Astrocyte (in vitro differentiated cells and primary cell): ENCODE measurements at regions not wholly inside any gene's neighbourhood (a gene's known extent, or its start where the extent isn't known, plus 50 kb on each side); places are given as distances from the start of the nearest gene placed in this dataset.

ENCODE experiments used
- DNase-seq: peaks from one replicate; pipeline ENCODE4 v3.0.0-alpha.2; 2010; ENCODE audit warnings: low read depth
- FAIRE-seq: peaks from 2 replicates; lab custom pipeline; 2011; peaks lifted over from hg19 to GRCh38; lab: Jason Lieb, UNC
- H2AFZ ChIP-seq: 2 replicates; pipeline ENCODE4 v1.6.0; 2012; ENCODE audit warnings: low read depth, low read length, inconsistent platforms
- H3K27ac ChIP-seq: 2 replicates; pipeline ENCODE4 v1.5.1; 2011; ENCODE audit warnings: low read depth, low read length, inconsistent platforms
- H3K27me3 ChIP-seq: 2 replicates; pipeline ENCODE4 v1.6.0; 2011; ENCODE audit warnings: low read length, inconsistent platforms; ENCODE audit not compliant: insufficient read depth
- H3K36me3 ChIP-seq: 2 replicates; pipeline ENCODE4 v1.5.1; 2011; ENCODE audit warnings: low read length, inconsistent platforms; ENCODE audit not compliant: insufficient read depth
- H3K4me1 ChIP-seq: 2 replicates; pipeline ENCODE4 v1.5.1; 2011; ENCODE audit warnings: low read length, inconsistent platforms; ENCODE audit not compliant: insufficient read depth
- H3K4me2 ChIP-seq: 2 replicates; pipeline ENCODE4 v1.6.0; 2012; ENCODE audit warnings: low read length, inconsistent platforms
- H3K4me3 ChIP-seq: 2 replicates; pipeline ENCODE4 v1.5.1; 2011; ENCODE audit warnings: low read depth, mild to moderate bottlenecking, low read length, inconsistent platforms; ENCODE audit not compliant: insufficient read depth
- H3K79me2 ChIP-seq: 2 replicates; pipeline ENCODE4 v1.6.0; 2012; ENCODE audit warnings: mild to moderate bottlenecking, low read length, inconsistent platforms; ENCODE audit not compliant: insufficient read depth
- H3K9ac ChIP-seq: 2 replicates; pipeline ENCODE4 v1.6.0; 2012; ENCODE audit warnings: mild to moderate bottlenecking, low read length, inconsistent platforms
- H3K9me3 ChIP-seq: 2 replicates; pipeline ENCODE4 v1.5.1; 2012; ENCODE audit warnings: low read depth, mild to moderate bottlenecking, low read length, inconsistent platforms; ENCODE audit not compliant: insufficient read depth
- H4K20me1 ChIP-seq: 2 replicates; pipeline ENCODE4 v1.6.0; 2012; ENCODE audit warnings: low read length, inconsistent platforms; ENCODE audit not compliant: insufficient read depth
- H3K27ac Mint-ChIP-seq: one replicate; pipeline ENCODE4 v1.8.0; 2021; ENCODE audit warnings: mild to moderate bottlenecking, mixed read lengths; ENCODE audit not compliant: unreplicated experiment
- H3K27me3 Mint-ChIP-seq: one replicate; pipeline ENCODE4 v1.8.0; 2021; ENCODE audit warnings: low read depth, mixed read lengths; ENCODE audit not compliant: unreplicated experiment
- H3K36me3 Mint-ChIP-seq: one replicate; pipeline ENCODE4 v1.8.0; 2021; ENCODE audit warnings: low read depth, mixed read lengths; ENCODE audit not compliant: unreplicated experiment
- H3K4me1 Mint-ChIP-seq: one replicate; pipeline ENCODE4 v1.8.0; 2021; ENCODE audit warnings: low read depth, mixed read lengths; ENCODE audit not compliant: unreplicated experiment
- H3K4me3 Mint-ChIP-seq: one replicate; pipeline ENCODE4 v1.8.0; 2021; ENCODE audit warnings: mild to moderate bottlenecking, moderate library complexity, mixed read lengths; ENCODE audit not compliant: unreplicated experiment
- H3K9me3 Mint-ChIP-seq: one replicate; pipeline ENCODE4 v1.8.0; 2021; ENCODE audit warnings: mild to moderate bottlenecking, mixed read lengths; ENCODE audit not compliant: unreplicated experiment
- CTCF ChIP-seq: IDR thresholded peaks from 2 replicates; pipeline ENCODE4 v1.5.1; 2011; ENCODE audit warnings: low read depth, mild to moderate bottlenecking, inconsistent platforms, low read length, moderate library complexity; ENCODE audit not compliant: insufficient read depth
- EZH2 ChIP-seq: IDR thresholded peaks from 2 replicates; pipeline ENCODE4 v1.6.1; 2012; ENCODE audit warnings: mild to moderate bottlenecking, low read length, inconsistent platforms; ENCODE audit not compliant: insufficient read depth

- no peaks in the 10 kb centered on the region for H3K9me3 Mint-ChIP-seq
- H4K20me1 ChIP-seq: no peaks in the 10 kb centered on the region
- no peaks in the 10 kb centered on the region for H3K36me3 Mint-ChIP-seq
- no peak overlapping the region for H3K27ac Mint-ChIP-seq
- no peak overlapping the region for H2AFZ ChIP-seq
- DNase-seq: peak; percentile 66
- no peak overlapping the region for H3K27ac ChIP-seq
- no peaks in the 10 kb centered on the region for H3K36me3 ChIP-seq
- peak; percentile 66 for FAIRE-seq
- no peak overlapping the region for H3K4me3 Mint-ChIP-seq
- peaks cover 13% of the 10 kb centered on the region for H3K4me1 Mint-ChIP-seq
- TF ChIP-seq EZH2 (no peak), CTCF (no peak)
- H3K4me3 ChIP-seq: no peak overlapping the region
- no peaks in the 10 kb centered on the region for H3K9me3 ChIP-seq
- peaks cover 3% of the 10 kb centered on the region for H3K27me3 Mint-ChIP-seq
- no peaks in the 10 kb centered on the region for H3K79me2 ChIP-seq
- no peak overlapping the region for H3K9ac ChIP-seq
- no peak overlapping the region for H3K4me2 ChIP-seq
- peaks cover 4% of the 10 kb centered on the region for H3K4me1 ChIP-seq
- H3K27me3 ChIP-seq: no peaks in the 10 kb centered on the region
Observed at GRCh38 chr2:66925128-66925527, 472.0 kb upstream of the ETAA1 start.

- H3K4me3 Mint-ChIP-seq: no peak overlapping the region
- Histone ChIP-seq H3K4me1 (peaks cover 4% of the 10 kb centered on the region), H3K27me3 (no peaks in the 10 kb centered on the region), H3K79me2 (no peaks in the 10 kb centered on the region), H3K9me3 (no peaks in the 10 kb centered on the region), H3K27ac (no peak overlapping the region), H2AFZ (no peak overlapping the region), H3K4me3 (no peak overlapping the region), H4K20me1 (no peaks in the 10 kb centered on the region), H3K9ac (no peak overlapping the region), H3K4me2 (no peak overlapping the region), H3K36me3 (no peaks in the 10 kb centered on the region)
- H3K9me3 Mint-ChIP-seq: no peaks in the 10 kb centered on the region
- DNase-seq (no peak), FAIRE-seq (no peak)
- H3K27ac Mint-ChIP-seq: no peak overlapping the region
- TF ChIP-seq CTCF: no peak
- no peak for TF ChIP-seq EZH2
- H3K27me3 Mint-ChIP-seq: peaks cover 3% of the 10 kb centered on the region
- peaks cover 14% of the 10 kb centered on the region for H3K4me1 Mint-ChIP-seq
- H3K36me3 Mint-ChIP-seq: no peaks in the 10 kb centered on the region
Observed at GRCh38 chr2:66926594-66927112, 470.5 kb upstream of the ETAA1 start.

- FAIRE-seq: peak; percentile 54
- H3K9me3 Mint-ChIP-seq: no peaks in the 10 kb centered on the region
- H3K27ac ChIP-seq: no peak overlapping the region
Observed at GRCh38 chr2:66929632-66930338, 467.3 kb upstream of the ETAA1 start.

More at GRCh38 chr2:66929632-66930338, 467.3 kb upstream of the ETAA1 start:
- no peaks in the 10 kb centered on the region for H3K36me3 Mint-ChIP-seq
- Histone ChIP-seq H4K20me1 (no peaks in the 10 kb centered on the region), H3K4me1 (peaks cover 4% of the 10 kb centered on the region), H3K27me3 (no peaks in the 10 kb centered on the region), H3K9ac (no peak overlapping the region), H3K36me3 (no peaks in the 10 kb centered on the region), H3K4me3 (no peak overlapping the region), H3K79me2 (no peaks in the 10 kb centered on the region), H3K4me2 (peak overlapping the region; percentile 23), H3K9me3 (no peaks in the 10 kb centered on the region), H2AFZ (peak overlapping the region; percentile 31)
- no peak overlapping the region for H3K4me3 Mint-ChIP-seq
- DNase-seq: peak; percentile 80
- H3K27me3 Mint-ChIP-seq: no peaks in the 10 kb centered on the region
- no peak overlapping the region for H3K27ac Mint-ChIP-seq
- H3K4me1 Mint-ChIP-seq: peaks cover 14% of the 10 kb centered on the region
- no peak for TF ChIP-seq EZH2
- no peak for TF ChIP-seq CTCF
